Kidney capillary endothelial cell (primary cell): ENCODE measurements at regions not wholly inside any gene's neighbourhood (a gene's known extent, or its start where the extent isn't known, plus 50 kb on each side); places are given as distances from the start of the nearest gene placed in this dataset.
"Not testable (repeated sequence)": the region's sequence is repeated elsewhere in the genome, so short reads cannot be mapped to it uniquely, and the experiment has no call there.

Experiments
- DNase-seq: peaks from one replicate; pipeline ENCODE4 v3.0.0-alpha.2; 2018; ENCODE audit warnings: low spot score

GRCh38 chr4:42205541-42205940, 53.1 kb upstream of the BEND4 start:
- DNase-seq = no peak

- no peak for DNase-seq
Observed at GRCh38 chr4:42216664-42217063, 64.2 kb upstream of the BEND4 start.

GRCh38 chr4:42225286-42225685, 72.8 kb upstream of the BEND4 start:
- no peak for DNase-seq

- DNase-seq = no peak
Observed at GRCh38 chr4:42234817-42235216, 82.4 kb upstream of the BEND4 start.

GRCh38 chr4:42235304-42236021, 83.0 kb upstream of the BEND4 start:
- no peak for DNase-seq

- DNase-seq = no peak
Observed at GRCh38 chr4:42237010-42237409, 84.6 kb upstream of the BEND4 start.

GRCh38 chr4:42237451-42237850, 85.0 kb upstream of the BEND4 start:
- no peak for DNase-seq

GRCh38 chr4:42248972-42249371, 96.5 kb upstream of the BEND4 start:
- DNase-seq = no peak

GRCh38 chr4:42252315-42252714, 99.9 kb upstream of the BEND4 start:
- no peak for DNase-seq

GRCh38 chr4:42257645-42258044, 105.2 kb upstream of the BEND4 start:
- DNase-seq = not testable (repeated sequence)

- peak; percentile 7 for DNase-seq
Observed at GRCh38 chr4:42262701-42263490, 110.4 kb upstream of the BEND4 start.

- DNase-seq = no peak
Observed at GRCh38 chr4:42265782-42266602, 113.5 kb upstream of the BEND4 start.

GRCh38 chr4:42267724-42268123, 115.3 kb upstream of the BEND4 start:
- no peak for DNase-seq

GRCh38 chr4:42268824-42269223, 116.4 kb upstream of the BEND4 start:
- DNase-seq = no peak

GRCh38 chr4:42271096-42271495, 118.6 kb upstream of the BEND4 start:
- no peak for DNase-seq

GRCh38 chr4:42277291-42277690, 120.0 kb upstream of the SHISA3 start:
- DNase-seq = no peak

GRCh38 chr4:42278709-42279324, 118.5 kb upstream of the SHISA3 start:
- DNase-seq = no peak

GRCh38 chr4:42280327-42281095, 116.8 kb upstream of the SHISA3 start:
- peak; percentile 32 for DNase-seq

- no peak for DNase-seq
Observed at GRCh38 chr4:42281324-42282020, 115.8 kb upstream of the SHISA3 start.

- peak; percentile 77 for DNase-seq
Observed at GRCh38 chr4:42282081-42282901, 115.0 kb upstream of the SHISA3 start.
